GM19240 (cell line): ENCODE measurements at regions not wholly inside any gene's neighbourhood (a gene's known extent, or its start where the extent isn't known, plus 50 kb on each side); places are given as distances from the start of the nearest gene placed in this dataset.

Experiments used
- DNase-seq: peaks from one replicate; pipeline ENCODE4 v3.0.0; 2011; ENCODE audit warnings: low spot score; ENCODE audit not compliant: insufficient read length

GRCh38 chr6:14365393-14365792 lies 247.8 kb downstream of the CD83 start:
- no peak for DNase-seq

- no peak for DNase-seq
These were observed 248.7 kb downstream of the CD83 start for GRCh38 chr6:14366315-14366714.

- DNase-seq = no peak
These were observed 249.3 kb downstream of the CD83 start for GRCh38 chr6:14366872-14367271.

- DNase-seq = no peak
These were observed 249.7 kb downstream of the CD83 start for GRCh38 chr6:14367296-14367695.

- DNase-seq = no peak
These were observed 252.1 kb downstream of the CD83 start for GRCh38 chr6:14369717-14370116.

- DNase-seq = no peak
These were observed 254.0 kb downstream of the CD83 start for GRCh38 chr6:14371530-14371929.

- DNase-seq = no peak
These were observed 255.3 kb downstream of the CD83 start for GRCh38 chr6:14372734-14373489.

- no peak for DNase-seq
These were observed 256.3 kb downstream of the CD83 start for GRCh38 chr6:14373648-14374437.

GRCh38 chr6:14375930-14376329 lies 258.4 kb downstream of the CD83 start:
- no peak for DNase-seq

GRCh38 chr6:14379568-14379967 lies 262.0 kb downstream of the CD83 start:
- DNase-seq = no peak

- no peak for DNase-seq
These were observed 262.7 kb downstream of the CD83 start for GRCh38 chr6:14380086-14380820.

GRCh38 chr6:14380901-14381828 lies 263.6 kb downstream of the CD83 start:
- DNase-seq = no peak

GRCh38 chr6:14381829-14382677 lies 264.5 kb downstream of the CD83 start:
- DNase-seq = no peak

- DNase-seq = no peak
These were observed 265.2 kb downstream of the CD83 start for GRCh38 chr6:14382678-14383236.

- no peak for DNase-seq
These were observed 266.0 kb downstream of the CD83 start for GRCh38 chr6:14383393-14384174.

GRCh38 chr6:14384175-14384949 lies 266.8 kb downstream of the CD83 start:
- DNase-seq = no peak

- no peak for DNase-seq
These were observed 268.7 kb downstream of the CD83 start for GRCh38 chr6:14386263-14386662.

- DNase-seq = no peak
These were observed 269.1 kb downstream of the CD83 start for GRCh38 chr6:14386668-14387067.
